Caco-2 (cell line): ENCODE measurements at regions not wholly inside any gene's neighbourhood (a gene's known extent, or its start where the extent isn't known, plus 50 kb on each side); places are given as distances from the start of the nearest gene placed in this dataset.

Experiments used
- BruUV-seq: library from RNA; stranded (reverse); fragments of 400-500 nt; replicated peaks from 2 replicates; lab custom pipeline; 2021; lab: Mats Ljungman, UMichigan
- CTCF ChIA-PET: fragments of 300-600 bp; sonication (Branson Sonifier 250); formaldehyde crosslinking; loops from one replicate; lab custom pipeline; 2022; ENCODE audit warnings: antibody characterized with exemption; lab: Charles Lee
- POLR2A ChIA-PET: fragments of 300-600 bp; sonication (Branson Sonifier 250); formaldehyde crosslinking; loops from one replicate; lab custom pipeline; 2022; ENCODE audit warnings: antibody characterized with exemption; lab: Charles Lee
- DNase-seq, 2 experiments: peaks; one replicate each; pipeline versions ENCODE4 v3.0.0 to v3.0.0-alpha.2; 2020 to 2022
- H3K27me3 ChIP-seq: replicated peaks from 2 replicates; pipeline ENCODE4 v1.6.0; 2011; ENCODE audit warnings: low read length; ENCODE audit not compliant: control insufficient read depth, insufficient read depth
- H3K36me3 ChIP-seq: 2 replicates; pipeline ENCODE4 v1.5.1; 2011; ENCODE audit warnings: low read length; ENCODE audit not compliant: control insufficient read depth, insufficient read depth
- H3K4me1 ChIP-seq: fragments of 250-450 bp; sonication (Bioruptor Pico); 2 replicates; pipeline ENCODE4 v1.5.1; 2020; ENCODE audit warnings: mild to moderate bottlenecking
- H3K4me3 ChIP-seq: 2 replicates; pipeline ENCODE4 v1.5.1; 2011; ENCODE audit warnings: low read depth, mild to moderate bottlenecking, control low read depth, low read length
- H3K9me3 ChIP-seq: fragments of 250-450 bp; sonication (Bioruptor Pico); 2 replicates; pipeline ENCODE4 v1.5.1; 2020; ENCODE audit warnings: mild to moderate bottlenecking, moderate library complexity
- H3K27ac Mint-ChIP-seq: one replicate; pipeline ENCODE4 v1.8.0; 2022; ENCODE audit warnings: mixed read lengths; ENCODE audit not compliant: unreplicated experiment
- H3K27me3 Mint-ChIP-seq: one replicate; pipeline ENCODE4 v1.8.0; 2022; ENCODE audit warnings: mixed read lengths; ENCODE audit not compliant: insufficient read depth, unreplicated experiment
- H3K36me3 Mint-ChIP-seq: one replicate; pipeline ENCODE4 v1.8.0; 2022; ENCODE audit warnings: mild to moderate bottlenecking, mixed read lengths; ENCODE audit not compliant: insufficient read depth, unreplicated experiment
- H3K4me1 Mint-ChIP-seq: one replicate; pipeline ENCODE4 v1.8.0; 2022; ENCODE audit warnings: low read depth, mixed read lengths; ENCODE audit not compliant: unreplicated experiment
- H3K4me3 Mint-ChIP-seq: one replicate; pipeline ENCODE4 v1.8.0; 2022; ENCODE audit warnings: mild to moderate bottlenecking, moderate library complexity, mixed read lengths; ENCODE audit not compliant: unreplicated experiment
- H3K9me3 Mint-ChIP-seq: one replicate; pipeline ENCODE4 v1.8.0; 2022; ENCODE audit warnings: mixed read lengths; ENCODE audit not compliant: unreplicated experiment
- CTCF ChIP-seq, 2 experiments: fragments of 200-600 bp in 1 of 2; IDR thresholded peaks; 1 replicate in 1 of 2; 2 replicates in 1 of 2; pipeline versions ENCODE4 v1.5.1 to v1.8.0; 2011 to 2022; ENCODE audit warnings: antibody characterized with exemption in 1 of 2, control low read depth in 1 of 2, inconsistent platforms in 1 of 2, low read depth in 1 of 2, low read length in 1 of 2, mild to moderate bottlenecking in 1 of 2, moderate library complexity in 1 of 2; ENCODE audit not compliant: insufficient read depth in 1 of 2, severe bottlenecking in 1 of 2, unreplicated experiment in 1 of 2
- intact Hi-C: fragments of 100-400 bp; cut with micrococcal nuclease; formaldehyde crosslinking; loops from one replicate; pipeline ENCODE4 v1.10.0; 2022; ENCODE audit not compliant: unreplicated experiment

- Histone ChIP-seq H3K36me3 (no peaks in the 10 kb centered on the region), H3K9me3 (no peaks in the 10 kb centered on the region), H3K4me3 (no peak overlapping the region), H3K4me1 (0 out of 2 replicates have a peak, but pooled peaks cover 8% of the 10 kb centered on the region), H3K27me3 (no peaks in the 10 kb centered on the region)
- Mint-ChIP-seq H3K27me3 (no peaks in the 10 kb centered on the region), H3K27ac (no peak overlapping the region), H3K9me3 (peaks cover 9% of the 10 kb centered on the region), H3K4me3 (no peak overlapping the region), H3K4me1 (no peaks in the 10 kb centered on the region), H3K36me3 (no peaks in the 10 kb centered on the region)
- ChIA-PET POLR2A (no interaction called here), CTCF (no interaction called here)
- intact Hi-C loops, result no loop called here
- no TSS peak for BruUV-seq
- TF ChIP-seq CTCF (IDR thresholded peaks at IDR 0.05; ENCODE audit: insufficient read depth in 1 of 2, low read depth in 1 of 2, low read length in 1 of 2, severe bottlenecking in 1 of 2, unreplicated experiment in 1 of 2), result no peak
- no peak for DNase-seq
These were observed 386.3 kb upstream of the TBX3 start for GRCh38 chr12:115070313-115070712.

GRCh38 chr12:115064296-115064695, 380.3 kb upstream of the TBX3 start:
- Mint-ChIP-seq H3K27ac (no peak overlapping the region), H3K4me1 (no peaks in the 10 kb centered on the region), H3K36me3 (no peaks in the 10 kb centered on the region), H3K27me3 (no peaks in the 10 kb centered on the region), H3K9me3 (no peaks in the 10 kb centered on the region), H3K4me3 (no peak overlapping the region)
- Histone ChIP-seq H3K27me3 (no peaks in the 10 kb centered on the region), H3K4me1 (0 out of 2 replicates have a peak, but pooled peaks cover 6% of the 10 kb centered on the region), H3K36me3 (no peaks in the 10 kb centered on the region), H3K4me3 (no peak overlapping the region), H3K9me3 (no peaks in the 10 kb centered on the region)
- DNase-seq, result no peak
- no TSS peak for BruUV-seq
- ChIA-PET CTCF (no interaction called here), POLR2A (interaction anchor here (0.6 kb wide), 1 partner anchor 114 kb away, joined by 3 read pairs; no protein-coding TSS in a partner anchor)
- TF ChIP-seq CTCF (IDR thresholded peaks at IDR 0.05; ENCODE audit: insufficient read depth in 1 of 2, low read depth in 1 of 2, low read length in 1 of 2, severe bottlenecking in 1 of 2, unreplicated experiment in 1 of 2), result no peak
- intact Hi-C loops, result no loop called here

GRCh38 chr12:115062741-115063140, 378.8 kb upstream of the TBX3 start:
- DNase-seq, result no peak
- H3K27me3 ChIP-seq, result no peaks in the 10 kb centered on the region
- no peak overlapping the region for H3K27ac Mint-ChIP-seq
- H3K4me1 ChIP-seq, result 0 out of 2 replicates have a peak, but pooled peaks cover 6% of the 10 kb centered on the region
- no peaks in the 10 kb centered on the region for H3K36me3 Mint-ChIP-seq
- intact Hi-C loops, result no loop called here
- ChIA-PET POLR2A (no interaction called here), CTCF (no interaction called here)
- no peaks in the 10 kb centered on the region for H3K9me3 Mint-ChIP-seq
- BruUV-seq, result no TSS peak
- H3K27me3 Mint-ChIP-seq, result no peaks in the 10 kb centered on the region
- TF ChIP-seq CTCF (IDR thresholded peaks at IDR 0.05; ENCODE audit: insufficient read depth in 1 of 2, low read depth in 1 of 2, low read length in 1 of 2, severe bottlenecking in 1 of 2, unreplicated experiment in 1 of 2), result no peak
- no peaks in the 10 kb centered on the region for H3K4me1 Mint-ChIP-seq
- no peak overlapping the region for H3K4me3 Mint-ChIP-seq
- H3K36me3 ChIP-seq, result no peaks in the 10 kb centered on the region
- H3K4me3 ChIP-seq, result no peak overlapping the region
- H3K9me3 ChIP-seq, result no peaks in the 10 kb centered on the region
